ENCODE measurements at regions not wholly inside any gene's neighbourhood (a gene's known extent, or its start where the extent isn't known, plus 50 kb on each side); places are given as distances from the start of the nearest gene placed in this dataset.

DNA sequence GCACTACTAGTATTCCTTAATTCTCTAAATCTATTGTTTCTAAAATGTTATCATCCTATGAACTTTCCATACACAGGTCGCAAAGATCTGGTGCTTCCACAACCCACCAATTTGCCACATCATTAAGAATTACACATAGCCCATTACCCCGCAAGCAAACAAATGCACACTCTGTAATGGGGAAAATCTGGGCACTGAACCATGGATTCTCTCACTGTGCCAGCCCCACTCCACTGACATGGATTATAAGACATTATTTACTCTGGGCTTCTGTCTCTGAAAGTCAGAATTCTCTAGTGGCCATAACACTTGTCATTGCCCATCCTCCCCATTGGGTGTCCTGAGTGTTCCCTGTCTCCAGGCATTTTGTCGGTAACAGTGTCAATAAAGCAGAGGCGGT, 537.1 kb downstream of the EPHA4 start:
- H3K4me3 Mint-ChIP-seq (ENCODE audit: unreplicated experiment): no peak overlapping the region
- CTCF ChIA-PET: no interaction called here
- no peak for TF ChIP-seq CTCF (IDR thresholded peaks at IDR 0.05; ENCODE audit: unreplicated experiment)
- H3K4me1 Mint-ChIP-seq (ENCODE audit: insufficient read depth, unreplicated experiment): no peaks in the 10 kb centered on the region
- no TSS peak for BruUV-seq (replicated peaks)
- no peaks in the 10 kb centered on the region for H3K9me3 Mint-ChIP-seq (ENCODE audit: unreplicated experiment)
- DNase-seq (ENCODE audit: unreplicated experiment): no peak
- no peaks in the 10 kb centered on the region for H3K27me3 Mint-ChIP-seq (ENCODE audit: insufficient read depth, unreplicated experiment)
- POLR2A ChIA-PET: no interaction called here
- H3K36me3 Mint-ChIP-seq (ENCODE audit: insufficient read depth, unreplicated experiment): no peaks in the 10 kb centered on the region
- H3K27ac Mint-ChIP-seq (ENCODE audit: low read depth, unreplicated experiment): no peak overlapping the region
- intact Hi-C loops (cut with micrococcal nuclease): no loop called here

DNA sequence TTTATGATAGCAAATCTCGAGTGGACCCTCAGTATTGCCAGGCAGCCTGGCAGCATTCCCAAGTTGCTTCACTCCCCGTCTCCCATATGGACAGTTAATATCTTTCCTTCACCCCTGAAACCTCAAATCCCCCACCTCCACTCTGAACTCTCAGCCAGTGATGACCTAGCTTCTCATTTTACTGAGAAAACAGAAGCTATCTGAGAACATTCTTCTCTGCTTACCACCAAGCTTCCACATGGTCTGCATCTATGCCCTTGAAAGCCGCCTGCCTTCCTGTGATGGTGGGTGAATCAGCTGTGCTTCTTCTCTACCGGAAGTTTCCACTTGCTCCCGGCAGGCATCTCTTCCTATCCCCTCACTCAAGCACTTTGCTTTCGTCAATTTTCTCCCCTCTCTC, 529.2 kb downstream of the EPHA4 start:
- no peaks in the 10 kb centered on the region for H3K36me3 Mint-ChIP-seq (ENCODE audit: insufficient read depth, unreplicated experiment)
- no TSS peak for BruUV-seq (replicated peaks)
- no peak for DNase-seq (ENCODE audit: unreplicated experiment)
- no peaks in the 10 kb centered on the region for H3K4me1 Mint-ChIP-seq (ENCODE audit: insufficient read depth, unreplicated experiment)
- CTCF ChIA-PET: no interaction called here
- intact Hi-C loops (cut with micrococcal nuclease): no loop called here
- H3K4me3 Mint-ChIP-seq (ENCODE audit: unreplicated experiment): no peak overlapping the region
- no peak overlapping the region for H3K27ac Mint-ChIP-seq (ENCODE audit: low read depth, unreplicated experiment)
- H3K9me3 Mint-ChIP-seq (ENCODE audit: unreplicated experiment): no peaks in the 10 kb centered on the region
- POLR2A ChIA-PET: interaction anchor here (0.6 kb wide), 1 partner anchor 801 kb away, joined by 3 read pairs; no protein-coding TSS in a partner anchor
- no peak for TF ChIP-seq CTCF (IDR thresholded peaks at IDR 0.05; ENCODE audit: unreplicated experiment)
- H3K27me3 Mint-ChIP-seq (ENCODE audit: insufficient read depth, unreplicated experiment): no peaks in the 10 kb centered on the region

DNA sequence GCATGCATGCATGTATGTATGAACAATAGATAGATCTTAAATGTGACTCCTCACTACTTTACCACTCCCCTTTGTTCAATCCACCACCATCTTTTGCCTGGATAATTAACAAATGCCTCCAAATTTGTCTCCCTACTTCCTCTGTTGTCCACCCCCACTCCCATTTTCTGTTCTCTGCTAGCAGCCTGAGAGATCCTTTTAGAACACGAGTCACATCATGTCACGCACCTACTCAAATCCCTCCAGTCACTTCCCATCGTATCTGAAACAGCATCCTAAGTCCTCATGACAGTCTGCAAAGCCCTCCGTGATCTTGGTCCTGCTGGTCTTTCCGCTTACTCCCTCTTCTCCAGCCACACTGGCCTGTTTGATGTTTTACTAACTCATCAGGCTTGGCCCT, 527.3 kb downstream of the EPHA4 start:
- CTCF ChIA-PET: no interaction called here
- no TSS peak for BruUV-seq (replicated peaks)
- Mint-ChIP-seq H3K9me3 (ENCODE audit: unreplicated experiment) (no peaks in the 10 kb centered on the region), H3K36me3 (ENCODE audit: insufficient read depth, unreplicated experiment) (no peaks in the 10 kb centered on the region), H3K27me3 (ENCODE audit: insufficient read depth, unreplicated experiment) (no peaks in the 10 kb centered on the region), H3K4me1 (ENCODE audit: insufficient read depth, unreplicated experiment) (no peaks in the 10 kb centered on the region), H3K4me3 (ENCODE audit: unreplicated experiment) (no peak overlapping the region), H3K27ac (ENCODE audit: low read depth, unreplicated experiment) (no peak overlapping the region)
- POLR2A ChIA-PET: no interaction called here
- intact Hi-C loops (cut with micrococcal nuclease): no loop called here
- TF ChIP-seq CTCF (IDR thresholded peaks at IDR 0.05; ENCODE audit: unreplicated experiment): no peak
- DNase-seq (ENCODE audit: unreplicated experiment): no peak

DNA sequence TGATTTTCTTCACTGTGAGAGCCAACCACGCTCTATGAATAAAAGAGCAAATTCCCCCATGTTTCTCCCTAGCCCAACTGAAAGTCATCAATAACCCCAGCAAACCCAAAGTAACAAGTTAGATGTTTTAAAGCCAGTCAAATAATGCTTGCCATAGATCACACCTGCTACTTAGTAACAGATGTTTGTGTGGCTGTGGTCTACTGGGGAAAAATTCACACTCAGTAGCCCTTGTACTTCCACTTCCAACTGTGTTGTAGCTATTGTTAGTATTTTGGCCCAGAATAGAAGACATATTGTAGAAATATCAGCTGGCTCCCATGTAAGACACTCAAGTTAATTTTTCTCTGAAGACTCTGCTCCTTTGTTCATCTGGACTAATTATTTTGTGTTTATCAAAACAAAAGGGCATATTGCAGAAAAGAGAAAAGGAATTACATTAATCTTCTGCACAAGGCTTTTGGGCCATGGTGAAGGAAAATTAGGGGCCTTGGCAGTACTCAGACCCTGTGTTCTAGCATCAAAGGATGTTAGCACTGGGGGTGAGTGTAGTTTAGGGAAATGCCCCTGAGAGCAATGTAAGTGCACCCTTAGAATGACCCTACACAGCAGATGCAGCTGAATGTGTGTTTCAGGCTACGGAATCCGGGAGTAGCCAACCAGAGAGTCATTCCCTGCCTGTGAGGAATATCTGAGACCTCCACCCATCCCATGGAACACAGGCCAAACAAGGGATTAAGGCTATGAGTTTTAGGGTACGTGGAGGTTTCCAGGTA, 521.9 kb downstream of the EPHA4 start:
- no peak overlapping the region for H3K4me3 Mint-ChIP-seq (ENCODE audit: unreplicated experiment)
- no peak for DNase-seq (ENCODE audit: unreplicated experiment)
- POLR2A ChIA-PET: no interaction called here
- intact Hi-C loops (cut with micrococcal nuclease): no loop called here
- no peaks in the 10 kb centered on the region for H3K4me1 Mint-ChIP-seq (ENCODE audit: insufficient read depth, unreplicated experiment)
- TF ChIP-seq CTCF (IDR thresholded peaks at IDR 0.05; ENCODE audit: unreplicated experiment): no peak
- H3K27ac Mint-ChIP-seq (ENCODE audit: low read depth, unreplicated experiment): no peak overlapping the region
- H3K36me3 Mint-ChIP-seq (ENCODE audit: insufficient read depth, unreplicated experiment): no peaks in the 10 kb centered on the region
- no TSS peak for BruUV-seq (replicated peaks)
- H3K27me3 Mint-ChIP-seq (ENCODE audit: insufficient read depth, unreplicated experiment): no peaks in the 10 kb centered on the region
- CTCF ChIA-PET: no interaction called here
- no peaks in the 10 kb centered on the region for H3K9me3 Mint-ChIP-seq (ENCODE audit: unreplicated experiment)
